GM21576 (cell line): ENCODE measurements at regions not wholly inside any gene's neighbourhood (a gene's known extent, or its start where the extent isn't known, plus 50 kb on each side); places are given as distances from the start of the nearest gene placed in this dataset.

ENCODE experiments used
- ATAC-seq: cut with Tn5 transposase; IDR thresholded peaks from one replicate; pipeline ENCODE4 v1.9.1; 2021; ENCODE audit warnings: mild to moderate bottlenecking, moderate library complexity; ENCODE audit not compliant: unreplicated experiment

DNA sequence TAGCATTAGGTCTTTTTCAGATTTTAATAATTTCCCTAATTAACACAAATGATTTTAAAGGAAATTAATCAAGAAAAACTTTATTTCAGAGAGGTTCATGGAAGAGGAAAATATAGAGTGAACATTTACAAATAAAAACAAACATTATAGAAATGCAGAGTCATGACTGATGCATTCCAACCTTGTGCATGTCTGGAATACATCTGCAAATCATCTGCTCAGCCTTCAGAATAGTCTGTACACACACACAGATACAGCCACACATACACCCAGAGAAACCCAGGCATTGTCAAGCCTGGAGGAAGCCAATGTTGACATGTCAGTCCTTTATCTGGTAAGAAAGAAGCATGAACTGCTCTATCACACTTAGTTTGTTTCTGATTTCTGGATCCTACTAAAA, 61.3 kb upstream of the NFKB1 start:
- ATAC-seq: no peak

DNA sequence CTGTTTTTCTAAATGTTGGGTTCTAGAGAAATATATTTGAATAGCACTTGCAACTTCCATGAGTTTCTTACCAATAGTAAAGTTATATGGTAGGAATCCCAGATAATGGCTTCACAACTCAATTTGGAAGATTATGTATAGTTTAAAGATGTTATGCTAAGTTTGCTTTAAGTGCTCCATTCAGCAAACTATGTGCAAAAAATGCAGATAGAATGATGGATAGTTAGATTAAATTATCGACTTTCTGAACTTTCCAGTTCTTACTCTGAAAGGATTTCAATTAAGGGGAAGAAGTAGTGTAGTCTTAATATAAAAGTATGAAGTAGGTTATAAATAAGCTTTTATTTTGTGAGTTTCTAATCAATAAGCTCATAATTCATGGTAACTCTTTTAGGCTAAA, 60.7 kb upstream of the NFKB1 start:
- ATAC-seq: no peak

DNA sequence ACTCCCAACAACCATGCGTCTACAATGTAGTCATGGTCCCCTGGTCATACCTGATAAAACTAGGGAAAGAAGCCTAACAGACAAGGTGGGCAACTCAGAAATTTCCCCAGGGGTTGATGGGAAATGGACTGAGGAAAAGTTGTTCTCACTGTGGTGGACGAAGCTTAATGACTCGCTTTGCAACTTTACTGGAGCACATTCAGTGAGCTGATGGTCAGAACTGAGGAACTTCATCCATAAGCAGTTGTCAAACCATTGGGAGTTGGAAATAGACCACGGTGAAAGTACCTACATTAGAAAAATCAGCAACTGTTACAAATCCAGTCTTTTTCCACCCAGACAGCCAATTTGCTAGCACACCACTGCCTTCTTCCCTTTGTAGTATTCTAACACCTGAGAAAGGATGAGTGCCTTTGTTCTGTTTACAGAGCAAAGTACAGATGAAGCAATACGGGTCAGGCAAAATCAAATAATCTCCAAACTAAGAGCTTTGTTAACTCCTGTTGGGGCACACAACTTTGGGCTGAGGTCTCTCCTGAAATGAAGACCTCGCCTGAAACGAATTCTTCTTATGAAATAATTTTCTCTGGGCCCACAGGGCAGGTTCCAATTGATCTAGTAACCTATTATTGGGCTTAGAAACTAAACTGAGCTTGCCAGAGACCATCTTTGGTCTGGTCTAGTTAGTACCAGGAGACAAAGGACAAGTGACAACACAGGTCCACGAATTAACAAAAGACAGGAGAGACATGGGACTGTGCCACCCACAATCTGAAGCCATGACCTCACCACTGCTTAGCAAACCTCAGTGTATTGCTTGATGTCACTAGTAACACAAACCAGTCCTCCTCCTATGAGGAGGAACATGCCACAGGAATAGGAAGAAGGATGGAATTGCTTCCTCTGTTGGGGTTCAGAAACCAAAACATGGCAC, 58.9 kb upstream of the NFKB1 start:
- no peak for ATAC-seq

DNA sequence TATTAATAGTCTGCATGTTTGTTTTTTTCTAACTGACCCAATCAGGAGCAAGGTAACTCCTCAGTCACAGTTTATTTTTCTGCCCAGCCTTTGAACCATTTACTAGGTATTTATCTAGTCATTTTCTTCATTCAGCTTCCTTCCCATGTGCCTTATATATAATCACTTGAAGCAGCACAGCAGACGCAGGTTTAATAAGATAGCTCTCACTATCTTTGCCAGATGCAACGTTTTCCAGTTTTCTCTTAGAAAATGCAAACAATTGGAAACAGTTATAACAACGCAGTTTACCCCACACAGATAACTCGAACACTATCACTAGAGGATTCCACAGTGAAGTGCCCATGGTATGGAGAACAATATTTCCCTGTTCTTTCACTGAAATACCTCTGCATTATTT, 56.4 kb upstream of the NFKB1 start:
- no peak for ATAC-seq

DNA sequence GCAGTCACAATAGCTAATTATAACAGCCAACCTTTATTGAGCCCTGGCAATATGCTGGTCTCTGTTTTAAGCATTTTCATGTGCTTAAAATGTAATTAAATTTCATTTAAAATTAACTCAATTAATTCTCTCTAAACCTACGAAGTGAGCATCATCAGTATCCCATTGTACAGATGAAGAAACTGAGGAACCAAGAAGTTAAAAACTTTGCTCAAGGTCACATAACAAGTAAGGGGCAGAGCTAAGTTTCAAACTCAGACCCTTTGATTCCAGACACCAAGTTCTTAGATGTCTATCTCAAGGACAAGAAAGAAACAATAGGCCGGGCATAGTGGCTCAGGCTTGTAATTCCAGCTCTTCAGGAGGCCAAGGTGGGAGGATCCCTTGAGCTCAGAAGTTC, 55.9 kb upstream of the NFKB1 start:
- no peak for ATAC-seq

DNA sequence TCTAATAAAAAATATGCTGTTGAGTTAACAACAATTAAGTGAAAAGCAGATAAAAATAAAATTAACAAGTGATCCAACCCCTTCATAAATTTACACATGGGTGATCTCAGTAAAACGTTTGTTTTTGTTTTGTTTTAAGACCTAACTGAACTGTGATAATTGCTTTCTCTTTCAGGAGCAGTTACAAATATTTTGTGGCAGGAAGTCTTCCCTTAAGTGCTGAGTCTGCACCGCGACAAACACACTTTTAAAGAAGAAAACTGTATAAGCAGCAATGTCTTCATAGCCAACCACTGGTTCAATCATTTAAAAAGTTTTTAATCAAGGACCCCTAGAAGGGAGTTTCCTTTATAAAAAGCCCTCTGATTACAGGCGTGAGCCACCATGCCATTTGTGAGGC, 53.7 kb upstream of the NFKB1 start:
- ATAC-seq: no peak

DNA sequence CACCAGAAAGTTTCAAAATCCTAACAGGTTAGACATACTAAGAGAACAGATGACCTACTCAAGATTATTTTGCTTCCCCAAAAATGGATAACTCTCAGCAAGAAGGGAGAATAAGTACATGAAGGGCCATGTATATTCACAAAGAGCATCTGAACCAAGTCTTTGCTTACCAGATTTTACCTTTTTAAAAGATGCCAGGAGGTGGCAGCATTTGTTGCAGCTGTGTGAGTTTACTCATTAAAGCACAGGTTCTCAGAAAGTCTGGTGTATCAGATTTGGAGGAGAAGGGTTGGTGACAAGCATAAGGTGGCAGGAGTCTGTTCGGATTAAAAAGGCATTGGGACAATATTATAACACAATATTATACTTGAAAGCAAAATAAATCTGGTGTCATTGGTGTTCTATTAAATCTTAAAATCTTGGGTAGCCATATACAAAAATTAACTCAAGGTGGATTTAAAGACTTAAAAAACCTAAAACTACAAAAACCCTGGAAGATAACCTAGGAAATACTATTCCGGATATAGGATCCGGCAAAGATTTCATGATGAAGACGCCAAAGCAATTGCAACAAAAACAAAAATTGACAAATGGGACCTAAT, 51.3 kb upstream of the NFKB1 start:
- peak; percentile 82 for ATAC-seq

DNA sequence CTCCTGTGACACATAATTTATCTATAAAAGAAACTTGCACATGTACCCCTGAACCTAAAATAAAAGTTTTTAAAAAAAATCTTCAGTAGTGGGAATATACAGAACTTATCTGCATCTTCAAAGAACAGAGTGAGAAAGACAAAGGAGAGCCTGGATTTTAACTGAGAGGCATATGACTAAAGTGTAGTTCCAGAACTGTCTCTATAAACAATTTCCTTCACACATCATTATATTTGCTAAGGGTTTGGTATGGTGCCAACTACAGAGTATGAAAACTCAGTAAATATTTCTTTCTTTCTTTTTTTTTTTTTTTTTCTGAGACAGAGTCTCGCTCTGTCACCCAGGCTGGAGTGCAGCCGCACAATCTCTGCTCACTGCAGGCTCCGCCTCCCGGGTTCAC, 49.9 kb upstream of the NFKB1 start:
- ATAC-seq: no peak
